HEK293 (cell line): ENCODE measurements at regions not wholly inside any gene's neighbourhood (a gene's known extent, or its start where the extent isn't known, plus 50 kb on each side); places are given as distances from the start of the nearest gene placed in this dataset.

Experiments used
- CTCF ChIA-PET: fragments of 350-600 bp; formaldehyde crosslinking; extraction: SDS; loops from one replicate; lab custom pipeline; 2021; ENCODE audit warnings: antibody characterized with exemption; lab: Yijun Ruan, JAX
- POLR2A ChIA-PET: fragments of 300-600 bp; formaldehyde crosslinking; extraction: SDS; loops from one replicate; lab custom pipeline; 2020; ENCODE audit warnings: antibody characterized with exemption, inconsistent platforms; lab: Yijun Ruan, JAX
- H3K27ac ChIP-seq: fragments of 200-500 bp; sonication (Bioruptor generic); 2 replicates; pipeline ENCODE4 v1.5.1; 2014; ENCODE audit warnings: low read depth, low read length, control low read depth, inconsistent platforms; ENCODE audit errors: extremely low read depth
- H3K36me3 ChIP-seq, 2 experiments: fragments of 200-500 bp in 1 of 2; sonication (Bioruptor generic) in 1 of 2; 1 replicate in 1 of 2; 2 replicates in 1 of 2; pipeline ENCODE4 v1.5.1; 2014 to 2017; ENCODE audit warnings: inconsistent platforms in 2 of 2, low read length in 2 of 2; ENCODE audit not compliant: control insufficient read depth in 2 of 2, insufficient read depth in 1 of 2
- H3K4me1 ChIP-seq: fragments of 200-500 bp; sonication (Bioruptor generic); 2 replicates; pipeline ENCODE4 v1.5.1; 2014; ENCODE audit warnings: mild to moderate bottlenecking, low read length, inconsistent platforms; ENCODE audit not compliant: control insufficient read depth, insufficient read depth
- H3K4me3 ChIP-seq: 2 replicates; pipeline ENCODE4 v1.5.1; 2011; ENCODE audit warnings: low read depth, mild to moderate bottlenecking, control low read depth, low read length, moderate library complexity
- H3K9me3 ChIP-seq: fragments of 200-500 bp; sonication (Bioruptor generic); 2 replicates; pipeline ENCODE4 v1.5.1; 2014; ENCODE audit warnings: low read depth, low read length, inconsistent platforms; ENCODE audit not compliant: control insufficient read depth, insufficient read depth
- EGR2 ChIP-seq: fragments of 450-650 bp; formaldehyde crosslinking; IDR thresholded peaks from 2 replicates; pipeline ENCODE4 v1.5.1; 2016; ENCODE audit warnings: low read depth, missing biosample characterization, missing genetic modification characterization
- PRDM1 ChIP-seq: fragments of 450-650 bp; formaldehyde crosslinking; IDR thresholded peaks from 2 replicates; pipeline ENCODE4; 2016; ENCODE audit warnings: missing biosample characterization, missing genetic modification characterization
- REST ChIP-seq: fragments of 450-650 bp; formaldehyde crosslinking; IDR thresholded peaks from 2 replicates; pipeline ENCODE4 v1.5.1; 2016; ENCODE audit warnings: missing biosample characterization, missing genetic modification characterization
- TRIM28 ChIP-seq: IDR thresholded peaks from 2 replicates; pipeline ENCODE4 v1.6.1; 2011; ENCODE audit warnings: low read length, control low read depth, borderline replicate concordance
- WT1 ChIP-seq: fragments of 450-650 bp; formaldehyde crosslinking; IDR thresholded peaks from 2 replicates; pipeline ENCODE4 v1.5.1; 2016; ENCODE audit warnings: missing biosample characterization, missing genetic modification characterization
- ZBTB1 ChIP-seq: fragments of 450-650 bp; formaldehyde crosslinking; IDR thresholded peaks from 2 replicates; pipeline ENCODE4 v1.5.1; 2016; ENCODE audit warnings: missing biosample characterization, missing genetic modification characterization
- ZBTB10 ChIP-seq: fragments of 450-650 bp; formaldehyde crosslinking; IDR thresholded peaks from 2 replicates; pipeline ENCODE4 v1.5.1; 2016; ENCODE audit warnings: missing biosample characterization, missing genetic modification characterization
- ZBTB17 ChIP-seq: fragments of 450-650 bp; formaldehyde crosslinking; IDR thresholded peaks from 2 replicates; pipeline ENCODE4 v1.5.1; 2016; ENCODE audit warnings: missing biosample characterization, missing genetic modification characterization
- ZBTB49 ChIP-seq: fragments of 450-650 bp; formaldehyde crosslinking; IDR thresholded peaks from 2 replicates; pipeline ENCODE4 v1.5.1; 2016; ENCODE audit warnings: missing biosample characterization, missing genetic modification characterization, low read depth
- ZNF114 ChIP-seq: fragments of 450-650 bp; formaldehyde crosslinking; IDR thresholded peaks from 2 replicates; pipeline ENCODE4 v1.5.0; 2017; ENCODE audit warnings: missing biosample characterization, missing genetic modification characterization
- ZNF132 ChIP-seq: fragments of 450-650 bp; formaldehyde crosslinking; IDR thresholded peaks from 2 replicates; pipeline ENCODE4 v1.5.1; 2017; ENCODE audit warnings: missing biosample characterization, missing genetic modification characterization, borderline replicate concordance
- ZNF138 ChIP-seq: fragments of 450-650 bp; formaldehyde crosslinking; IDR thresholded peaks from 2 replicates; pipeline ENCODE4 v1.5.1; 2016; ENCODE audit warnings: missing biosample characterization, missing genetic modification characterization, borderline replicate concordance
- ZNF169 ChIP-seq: fragments of 450-650 bp; formaldehyde crosslinking; IDR thresholded peaks from 2 replicates; pipeline ENCODE4 v1.5.1; 2016; ENCODE audit warnings: missing biosample characterization, missing genetic modification characterization
- ZNF211 ChIP-seq: fragments of 450-650 bp; formaldehyde crosslinking; IDR thresholded peaks from 2 replicates; pipeline ENCODE4 v1.5.1; 2016; ENCODE audit warnings: low read depth, missing biosample characterization, missing genetic modification characterization
- ZNF239 ChIP-seq: fragments of 450-650 bp; formaldehyde crosslinking; IDR thresholded peaks from 2 replicates; pipeline ENCODE4 v1.5.1; 2016; ENCODE audit warnings: missing biosample characterization, missing genetic modification characterization
- ZNF248 ChIP-seq: fragments of 450-650 bp; formaldehyde crosslinking; IDR thresholded peaks from 2 replicates; pipeline ENCODE4 v1.5.1; 2017; ENCODE audit warnings: missing biosample characterization, missing genetic modification characterization
- ZNF501 ChIP-seq: fragments of 450-650 bp; formaldehyde crosslinking; IDR thresholded peaks from 2 replicates; pipeline ENCODE4 v1.5.1; 2016; ENCODE audit warnings: missing biosample characterization, missing genetic modification characterization
- ZNF548 ChIP-seq: fragments of 450-650 bp; formaldehyde crosslinking; IDR thresholded peaks from 2 replicates; pipeline ENCODE4 v1.5.1; 2016; ENCODE audit warnings: missing biosample characterization, missing genetic modification characterization
- ZNF610 ChIP-seq: fragments of 450-650 bp; formaldehyde crosslinking; IDR thresholded peaks from 2 replicates; pipeline ENCODE4 v1.5.1; 2016; ENCODE audit warnings: missing biosample characterization, missing genetic modification characterization, borderline replicate concordance
- ZNF707 ChIP-seq: fragments of 450-650 bp; formaldehyde crosslinking; IDR thresholded peaks from 2 replicates; pipeline ENCODE4 v1.5.1; 2016; ENCODE audit warnings: missing biosample characterization, missing genetic modification characterization
- ZNF76 ChIP-seq: fragments of 450-650 bp; formaldehyde crosslinking; IDR thresholded peaks from 2 replicates; pipeline ENCODE4; 2016; ENCODE audit warnings: low read depth, missing biosample characterization, missing genetic modification characterization, borderline replicate concordance
- ZNF792 ChIP-seq: fragments of 450-650 bp; formaldehyde crosslinking; IDR thresholded peaks from 2 replicates; pipeline ENCODE4 v1.5.1; 2016; ENCODE audit warnings: missing biosample characterization, missing genetic modification characterization

- TF ChIP-seq REST (tag by site-specific recombination), result no peak
- TF ChIP-seq ZNF114 (tag by site-specific recombination), result no peak
- TF ChIP-seq ZBTB49 (tag by site-specific recombination), result no peak
- no peak for TF ChIP-seq ZNF169 (tag by site-specific recombination)
These were observed 444.1 kb downstream of the PLPP3 start (continued) for GRCh38 chr1:56135069-56135863.

- ChIA-PET POLR2A (no interaction called here), CTCF (interaction anchor here (0.7 kb wide), 2 partner anchors 27 to 296 kb away, joined by 3 read pairs; no protein-coding TSS in a partner anchor)
- H3K4me3 ChIP-seq, result no peak overlapping the region
- H3K4me1 ChIP-seq, result no peaks in the 10 kb centered on the region
- H3K36me3 ChIP-seq, result no peaks in the 10 kb centered on the region
- no peak for TF ChIP-seq ZNF138 (tag by site-specific recombination)
- no peak for TF ChIP-seq ZNF239
- no peak for TF ChIP-seq ZNF501 (tag by site-specific recombination)
- no peak for TF ChIP-seq ZNF211 (tag by site-specific recombination)
- TF ChIP-seq ZNF248 (tag by site-specific recombination), result no peak
- TF ChIP-seq WT1, result no peak
- no peak for TF ChIP-seq ZBTB10
- TF ChIP-seq EGR2 (tag by site-specific recombination), result no peak
- no peak for TF ChIP-seq PRDM1
- no peak for TF ChIP-seq ZBTB1 (tag by site-specific recombination)
- no peak for TF ChIP-seq ZNF707 (tag by site-specific recombination)
- no peak for TF ChIP-seq ZNF792 (tag by site-specific recombination)
- TF ChIP-seq ZNF76, result no peak
- no peak for TF ChIP-seq ZNF610
- no peak for TF ChIP-seq ZNF132 (tag by site-specific recombination)
- TF ChIP-seq ZNF548, result no peak
- no peak for TF ChIP-seq ZBTB17
- no peak for TF ChIP-seq TRIM28
- H3K27ac ChIP-seq, result no peak overlapping the region
- H3K9me3 ChIP-seq, result no peaks in the 10 kb centered on the region
These were observed 445.6 kb downstream of the PLPP3 start for GRCh38 chr1:56133522-56134472.
